IMR-90 (cell line): ENCODE measurements at regions not wholly inside any gene's neighbourhood (a gene's known extent, or its start where the extent isn't known, plus 50 kb on each side); places are given as distances from the start of the nearest gene placed in this dataset.

Source experiments
- ATAC-seq: fragments of 200-7000 bp; cut with Tn5 transposase; 2 replicates; pipeline ENCODE4 v1.9.1; 2020; ENCODE audit warnings: low read depth, mild to moderate bottlenecking, moderate library complexity
- BruUV-seq: library from RNA; stranded (reverse); fragments of 400-500 nt; replicated peaks from 2 replicates; lab custom pipeline; 2021; lab: Mats Ljungman, UMichigan
- CTCF ChIA-PET: fragments of 300-600 bp; formaldehyde crosslinking; extraction: SDS; loops from one replicate; lab custom pipeline; 2021; ENCODE audit warnings: antibody characterized with exemption; lab: Yijun Ruan, JAX
- POLR2A ChIA-PET: fragments of 300-600 bp; sonication (Branson Sonifier 250); formaldehyde crosslinking; loops from one replicate; lab custom pipeline; 2022; ENCODE audit warnings: antibody characterized with exemption; ENCODE audit not compliant: unreplicated experiment; lab: Charles Lee
- DNase-seq: peaks from one replicate; pipeline ENCODE4 v3.0.0; 2013
- H2AFZ ChIP-seq: replicated peaks from 2 replicates; pipeline ENCODE3; 2013; ENCODE audit warnings: low read length, mild to moderate bottlenecking; ENCODE audit not compliant: poor library complexity
- H2AK5ac ChIP-seq: 2 replicates; pipeline ENCODE4 v1.6.1; 2013; ENCODE audit warnings: low read depth, low read length, inconsistent platforms
- H2AK9ac ChIP-seq: replicated peaks from 2 replicates; pipeline ENCODE3; 2013; ENCODE audit warnings: mild to moderate bottlenecking, low read depth, low read length, moderate library complexity; ENCODE audit not compliant: poor library complexity
- H2BK120ac ChIP-seq: 2 replicates; pipeline ENCODE4 v1.6.1; 2013; ENCODE audit warnings: low read depth, low read length, inconsistent platforms
- H2BK15ac ChIP-seq: 3 replicates; pipeline ENCODE4 v1.6.1; 2013; ENCODE audit warnings: low read depth, low read length, inconsistent platforms
- H2BK20ac ChIP-seq: 2 replicates; pipeline ENCODE4 v1.6.1; 2013; ENCODE audit warnings: low read depth, mild to moderate bottlenecking, inconsistent platforms, low read length, moderate library complexity
- H2BK5ac ChIP-seq: 2 replicates; pipeline ENCODE4 v1.6.1; 2013; ENCODE audit warnings: mild to moderate bottlenecking, low read depth, low read length, inconsistent platforms; ENCODE audit not compliant: poor library complexity, severe bottlenecking
- H3K14ac ChIP-seq: replicated peaks from 2 replicates; pipeline ENCODE4 v1.6.1; 2013; ENCODE audit warnings: low read depth, low read length, inconsistent platforms
- H3K18ac ChIP-seq: 2 replicates; pipeline ENCODE4 v1.6.1; 2013; ENCODE audit warnings: low read depth, low read length, control low read depth
- H3K23ac ChIP-seq: 2 replicates; pipeline ENCODE4 v1.6.1; 2013; ENCODE audit warnings: low read depth, low read length, inconsistent platforms
- H3K27ac ChIP-seq: 2 replicates; pipeline ENCODE4 v1.5.1; 2013; ENCODE audit warnings: mild to moderate bottlenecking, control low read depth, low read length; ENCODE audit not compliant: insufficient read depth
- H3K27me3 ChIP-seq: 2 replicates; pipeline ENCODE4 v1.6.1; 2013; ENCODE audit warnings: low read length; ENCODE audit not compliant: control insufficient read depth, insufficient read depth
- H3K36me3 ChIP-seq: 2 replicates; pipeline ENCODE4 v1.6.1; 2013; ENCODE audit warnings: low read length, mixed read lengths; ENCODE audit not compliant: control insufficient read depth, insufficient read depth
- H3K4ac ChIP-seq: 2 replicates; pipeline ENCODE4 v1.6.1; 2013; ENCODE audit warnings: low read depth, low read length, inconsistent platforms
- H3K4me1 ChIP-seq: 2 replicates; pipeline ENCODE4 v1.6.1; 2013; ENCODE audit warnings: low read length, mixed read lengths; ENCODE audit not compliant: control insufficient read depth, insufficient read depth
- H3K4me2 ChIP-seq: 2 replicates; pipeline ENCODE4 v1.6.1; 2013; ENCODE audit warnings: low read depth, mild to moderate bottlenecking, control low read depth, low read length, moderate library complexity
- H3K4me3 ChIP-seq: 2 replicates; pipeline ENCODE4 v1.5.1; 2013; ENCODE audit warnings: low read depth, mild to moderate bottlenecking, control low read depth, low read length, moderate library complexity; ENCODE audit not compliant: insufficient read depth
- H3K56ac ChIP-seq: 2 replicates; pipeline ENCODE4 v1.6.1; 2013; ENCODE audit warnings: low read length, inconsistent platforms; ENCODE audit not compliant: insufficient read depth; ENCODE audit errors: extremely low read depth
- H3K79me1 ChIP-seq, 2 experiments: 2 replicates each; pipeline ENCODE4 v1.6.1; 2013; ENCODE audit warnings: low read length in 2 of 2, inconsistent platforms in 1 of 2, low read depth in 1 of 2
- H3K9ac ChIP-seq: 2 replicates; pipeline ENCODE4 v1.6.1; 2013; ENCODE audit warnings: low read depth, low read length, control low read depth
- H3K9me1 ChIP-seq: 2 replicates; pipeline ENCODE4 v1.6.1; 2013; ENCODE audit warnings: low read length, inconsistent platforms; ENCODE audit not compliant: insufficient read depth
- H3K9me3 ChIP-seq: 2 replicates; pipeline ENCODE4 v1.6.1; 2013; ENCODE audit warnings: low read length; ENCODE audit not compliant: control insufficient read depth, insufficient read depth
- H4K20me1 ChIP-seq: 2 replicates; pipeline ENCODE4 v1.6.1; 2013; ENCODE audit warnings: low read length, inconsistent platforms; ENCODE audit not compliant: insufficient read depth
- H4K5ac ChIP-seq: 2 replicates; pipeline ENCODE4 v1.6.1; 2013; ENCODE audit warnings: mild to moderate bottlenecking, low read depth, low read length, control low read depth
- H4K8ac ChIP-seq, 2 experiments: 2 replicates each; pipeline ENCODE4 v1.6.1; 2013; ENCODE audit warnings: low read depth in 2 of 2, low read length in 2 of 2, control low read depth in 1 of 2, inconsistent platforms in 1 of 2
- H4K91ac ChIP-seq: 2 replicates; pipeline ENCODE4 v1.6.1; 2013; ENCODE audit warnings: low read depth, low read length, inconsistent platforms; ENCODE audit not compliant: insufficient read depth
- BHLHE40 ChIP-seq: fragments of 150-350 bp; IDR thresholded peaks from 2 replicates; pipeline ENCODE4 v1.6.1; 2016; ENCODE audit warnings: mild to moderate bottlenecking, low read depth, low read length
- CEBPB ChIP-seq: IDR thresholded peaks from 2 replicates; pipeline ENCODE4 v1.6.1; 2012; ENCODE audit warnings: low read depth, low read length, improper control_type of control experiment
- CHD1 ChIP-seq: IDR thresholded peaks from 2 replicates; pipeline ENCODE4 v1.6.1; 2012; ENCODE audit warnings: low read depth, low read length, improper control_type of control experiment
- FOS ChIP-seq: fragments of 150-350 bp; IDR thresholded peaks from 2 replicates; pipeline ENCODE4 v1.6.1; 2016; ENCODE audit warnings: low read depth, low read length
- MAFK ChIP-seq: IDR thresholded peaks from 2 replicates; pipeline ENCODE4 v1.6.1; 2012; ENCODE audit warnings: low read depth, low read length, improper control_type of control experiment
- MAZ ChIP-seq: IDR thresholded peaks from 2 replicates; pipeline ENCODE4 v1.6.1; 2012; ENCODE audit warnings: low read depth, mild to moderate bottlenecking, low read length, improper control_type of control experiment, moderate library complexity, borderline replicate concordance
- MXI1 ChIP-seq: IDR thresholded peaks from 2 replicates; pipeline ENCODE4 v1.6.1; 2012; ENCODE audit warnings: low read depth, mild to moderate bottlenecking, low read length, moderate library complexity, borderline replicate concordance
- POLR2A ChIP-seq: IDR thresholded peaks from 2 replicates; pipeline ENCODE4 v1.6.1; 2012; ENCODE audit warnings: mild to moderate bottlenecking, low read depth, low read length
- RAD21 ChIP-seq: IDR thresholded peaks from 2 replicates; pipeline ENCODE4 v1.6.1; 2012; ENCODE audit warnings: low read length, improper control_type of control experiment
- RCOR1 ChIP-seq: IDR thresholded peaks from 2 replicates; pipeline ENCODE4 v1.6.1; 2012; ENCODE audit warnings: mild to moderate bottlenecking, low read length, improper control_type of control experiment; ENCODE audit not compliant: insufficient replicate concordance
- RFX5 ChIP-seq: IDR thresholded peaks from 2 replicates; pipeline ENCODE4 v1.8.0; 2012; ENCODE audit warnings: low read depth, mild to moderate bottlenecking, low read length, moderate library complexity
- SMC3 ChIP-seq: fragments of 150-350 bp; IDR thresholded peaks from 2 replicates; pipeline ENCODE4 v1.6.1; 2016; ENCODE audit warnings: low read depth, mild to moderate bottlenecking, antibody characterized with exemption, low read length, moderate library complexity
- WGBS, 2 experiments: methylation state at CpG; one replicate each; pipeline versions ENCODE4 v1.1.5 to v1.1.7; 2013; ENCODE audit warnings: missing lambda C conversion rate in 2 of 2; ENCODE audit not compliant: insufficient read length in 1 of 2; ENCODE audit errors: extremely low coverage in 2 of 2; 5-methylcytosine and 5-hydroxymethylcytosine counted together
- dilution Hi-C: fragments of 300-500 bp; cut with HindIII; formaldehyde crosslinking; loops from one replicate; pipeline ENCODE4 v1.14.3; 2018; ENCODE audit warnings: low sequenced_read_pairs; ENCODE audit not compliant: unreplicated experiment
- in situ Hi-C: fragments of 300-500 bp; cut with MboI; formaldehyde crosslinking; loops from 3 replicates; pipeline ENCODE4 v1.14.3; 2019; ENCODE audit warnings: low sequenced_read_pairs, inconsistent platforms, mixed read lengths
- intact Hi-C: fragments of 100-400 bp; cut with micrococcal nuclease; formaldehyde crosslinking; loops from 2 replicates; pipeline ENCODE4 v1.10.0; 2022
- TF ChIP-seq, protein P1 (sequence below): conservative IDR thresholded peaks from 2 replicates; pipeline ENCODE4 v1.5.1; 2012; ENCODE audit warnings: mild to moderate bottlenecking, low read depth, low read length, improper control_type of control experiment
- TF ChIP-seq, protein P2 (sequence below): fragments of 150-350 bp; IDR thresholded peaks from 2 replicates; pipeline ENCODE4 v1.6.1; 2017; ENCODE audit warnings: mild to moderate bottlenecking, antibody characterized with exemption, low read length, low read depth

DNA sequence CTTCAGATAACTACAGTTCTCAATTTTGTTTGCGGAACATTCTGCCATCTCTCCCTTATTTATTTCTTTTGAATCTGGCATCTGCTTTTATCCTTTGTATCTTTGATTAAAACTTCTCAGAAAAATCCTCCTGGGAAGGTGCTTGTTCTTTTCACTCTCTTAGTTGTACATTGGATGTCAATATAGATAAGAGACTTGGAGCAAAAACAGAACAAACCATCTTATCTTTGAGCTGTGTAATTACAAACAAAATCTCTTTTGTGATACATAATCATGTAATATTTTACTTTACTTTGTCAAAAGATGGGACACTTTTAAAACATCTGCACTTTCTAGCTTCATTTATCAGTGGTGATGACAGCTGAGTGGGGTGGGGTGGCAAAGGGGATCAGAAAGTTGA lies 307.2 kb upstream of the LYPLAL1 start:
- Histone ChIP-seq H3K18ac (no peak overlapping the region), H2BK15ac (no peak overlapping the region), H3K9ac (no peak overlapping the region), H3K23ac (no peak overlapping the region), H2AK5ac (no peak overlapping the region), H2AFZ (no peak overlapping the region), H4K8ac (no peak overlapping the region), H2BK120ac (no peak overlapping the region), H3K9me1 (no peaks in the 10 kb centered on the region), H2BK5ac (no peak overlapping the region), H3K56ac (no peak overlapping the region), H3K79me1 (no peaks in the 10 kb centered on the region), H3K27me3 (no peaks in the 10 kb centered on the region), H3K36me3 (no peaks in the 10 kb centered on the region), H2BK20ac (no peak overlapping the region), H3K4me2 (no peak overlapping the region), H3K14ac (no peak overlapping the region), H3K9me3 (no peaks in the 10 kb centered on the region), H4K20me1 (no peaks in the 10 kb centered on the region), H4K5ac (no peak overlapping the region), H3K4ac (no peak overlapping the region), H3K4me3 (no peak overlapping the region), H3K4me1 (no peaks in the 10 kb centered on the region; the same call in 1 of the 2 replicates), H4K91ac (no peak overlapping the region), H2AK9ac (no peak overlapping the region), H3K27ac (no peak overlapping the region)
- CTCF ChIA-PET = no interaction called here
- in situ Hi-C loops (no loop called here), dilution Hi-C loops (no loop called here), intact Hi-C loops (loop anchor here (10.0 kb wide), 1 partner anchor 518 kb away; no protein-coding TSS in a partner anchor)
- no CpG with 5 or more reads among the region's 1 CpG for WGBS, 2 experiments
- BruUV-seq = no TSS peak
- DNase-seq = no peak
- POLR2A ChIA-PET = no interaction called here
- ATAC-seq = no peak
- TF ChIP-seq RCOR1 = no peak
- TF ChIP-seq CEBPB = no peak
- no peak for TF ChIP-seq MAFK
- TF ChIP-seq BHLHE40 = no peak
- TF ChIP-seq, protein P1, sequence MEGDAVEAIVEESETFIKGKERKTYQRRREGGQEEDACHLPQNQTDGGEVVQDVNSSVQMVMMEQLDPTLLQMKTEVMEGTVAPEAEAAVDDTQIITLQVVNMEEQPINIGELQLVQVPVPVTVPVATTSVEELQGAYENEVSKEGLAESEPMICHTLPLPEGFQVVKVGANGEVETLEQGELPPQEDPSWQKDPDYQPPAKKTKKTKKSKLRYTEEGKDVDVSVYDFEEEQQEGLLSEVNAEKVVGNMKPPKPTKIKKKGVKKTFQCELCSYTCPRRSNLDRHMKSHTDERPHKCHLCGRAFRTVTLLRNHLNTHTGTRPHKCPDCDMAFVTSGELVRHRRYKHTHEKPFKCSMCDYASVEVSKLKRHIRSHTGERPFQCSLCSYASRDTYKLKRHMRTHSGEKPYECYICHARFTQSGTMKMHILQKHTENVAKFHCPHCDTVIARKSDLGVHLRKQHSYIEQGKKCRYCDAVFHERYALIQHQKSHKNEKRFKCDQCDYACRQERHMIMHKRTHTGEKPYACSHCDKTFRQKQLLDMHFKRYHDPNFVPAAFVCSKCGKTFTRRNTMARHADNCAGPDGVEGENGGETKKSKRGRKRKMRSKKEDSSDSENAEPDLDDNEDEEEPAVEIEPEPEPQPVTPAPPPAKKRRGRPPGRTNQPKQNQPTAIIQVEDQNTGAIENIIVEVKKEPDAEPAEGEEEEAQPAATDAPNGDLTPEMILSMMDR = no peak
- no peak for TF ChIP-seq MAZ
- TF ChIP-seq RAD21 = no peak
- no peak for TF ChIP-seq CHD1
- TF ChIP-seq SMC3 = no peak
- no peak for TF ChIP-seq RFX5
- no peak for TF ChIP-seq MXI1
- TF ChIP-seq FOS = no peak
- TF ChIP-seq POLR2A = no peak
- TF ChIP-seq, protein P2, sequence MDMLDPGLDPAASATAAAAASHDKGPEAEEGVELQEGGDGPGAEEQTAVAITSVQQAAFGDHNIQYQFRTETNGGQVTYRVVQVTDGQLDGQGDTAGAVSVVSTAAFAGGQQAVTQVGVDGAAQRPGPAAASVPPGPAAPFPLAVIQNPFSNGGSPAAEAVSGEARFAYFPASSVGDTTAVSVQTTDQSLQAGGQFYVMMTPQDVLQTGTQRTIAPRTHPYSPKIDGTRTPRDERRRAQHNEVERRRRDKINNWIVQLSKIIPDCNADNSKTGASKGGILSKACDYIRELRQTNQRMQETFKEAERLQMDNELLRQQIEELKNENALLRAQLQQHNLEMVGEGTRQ = no peak
